HG03103 (cell line): ENCODE measurements at regions not wholly inside any gene's neighbourhood (a gene's known extent, or its start where the extent isn't known, plus 50 kb on each side); places are given as distances from the start of the nearest gene placed in this dataset.

ENCODE experiments used
- ATAC-seq: cut with Tn5 transposase; IDR thresholded peaks from one replicate; pipeline ENCODE4 v1.9.1; 2021; ENCODE audit warnings: low read depth; ENCODE audit not compliant: unreplicated experiment

DNA sequence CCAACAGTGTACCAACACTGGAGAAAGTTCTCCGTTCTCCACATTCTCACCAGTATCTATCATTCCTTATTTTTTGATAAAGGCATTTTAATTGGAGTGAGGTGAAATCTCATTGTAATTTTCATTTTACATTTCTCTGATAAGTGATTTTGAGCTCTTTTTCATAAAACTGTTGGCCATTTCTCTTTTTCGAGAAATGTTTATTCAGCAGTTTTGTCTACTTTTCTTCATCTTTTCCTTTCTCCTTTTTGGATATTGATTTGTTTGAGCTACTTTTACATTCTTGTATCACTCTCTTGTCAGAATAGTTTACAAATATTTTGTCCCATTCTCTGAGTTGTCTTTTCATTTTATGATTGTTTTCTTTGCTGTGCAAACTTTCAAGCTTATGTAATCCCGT is 555.2 kb downstream of the COL12A1 start:
- no peak for ATAC-seq

DNA sequence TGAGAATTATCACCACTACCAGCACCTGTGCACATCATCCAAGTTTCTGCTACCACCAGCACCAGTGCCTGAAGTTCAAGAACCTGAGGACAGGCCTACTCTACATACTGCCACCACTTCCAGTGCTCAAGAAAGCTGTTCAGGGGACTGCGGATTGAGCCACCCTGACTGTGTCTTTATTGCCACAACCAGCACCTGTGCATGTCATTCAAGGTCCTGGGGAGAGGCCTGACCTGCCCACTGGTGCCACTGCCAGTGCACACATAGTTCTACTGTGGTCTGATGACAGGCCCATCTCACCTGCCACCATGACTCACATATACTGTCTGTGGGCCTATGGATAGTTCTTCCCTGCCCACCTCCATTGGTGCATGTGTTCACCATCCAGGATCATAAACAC is 559.4 kb downstream of the COL12A1 start:
- ATAC-seq: no peak

DNA sequence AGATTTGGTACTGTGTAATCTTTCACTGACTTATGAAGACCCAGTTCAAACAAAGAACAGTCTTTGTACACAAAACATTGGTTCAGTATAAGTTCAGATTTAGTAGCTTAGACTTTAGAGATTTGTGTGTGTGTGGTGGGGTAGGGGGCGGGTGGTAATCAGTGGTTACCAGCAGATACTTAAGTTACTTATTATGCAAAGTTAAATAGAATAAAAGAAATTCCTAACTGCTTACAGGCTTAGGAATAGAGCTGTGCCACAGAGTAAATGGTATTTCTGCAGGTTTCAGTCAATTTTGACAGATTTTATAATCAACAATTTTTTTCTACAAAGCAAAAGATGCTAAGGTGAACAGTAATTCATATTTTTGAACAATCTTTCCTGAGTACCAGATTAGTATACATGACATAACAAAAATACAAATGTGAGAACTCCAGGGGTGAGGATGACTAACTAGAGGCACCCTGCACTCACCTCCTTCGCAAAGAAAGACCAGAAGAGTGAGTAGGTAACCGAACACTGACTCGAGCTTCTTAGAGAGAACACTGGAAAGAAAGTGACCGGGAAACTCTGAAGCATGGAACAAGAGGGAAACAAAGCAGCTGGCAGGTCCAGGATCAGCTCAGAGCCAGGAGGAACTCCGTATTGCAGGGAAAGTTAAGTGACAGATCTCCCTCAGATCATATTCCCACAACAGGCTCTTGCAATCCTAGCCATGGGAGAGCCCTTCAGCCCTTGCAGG is 560.6 kb downstream of the COL12A1 start:
- ATAC-seq: no peak

DNA sequence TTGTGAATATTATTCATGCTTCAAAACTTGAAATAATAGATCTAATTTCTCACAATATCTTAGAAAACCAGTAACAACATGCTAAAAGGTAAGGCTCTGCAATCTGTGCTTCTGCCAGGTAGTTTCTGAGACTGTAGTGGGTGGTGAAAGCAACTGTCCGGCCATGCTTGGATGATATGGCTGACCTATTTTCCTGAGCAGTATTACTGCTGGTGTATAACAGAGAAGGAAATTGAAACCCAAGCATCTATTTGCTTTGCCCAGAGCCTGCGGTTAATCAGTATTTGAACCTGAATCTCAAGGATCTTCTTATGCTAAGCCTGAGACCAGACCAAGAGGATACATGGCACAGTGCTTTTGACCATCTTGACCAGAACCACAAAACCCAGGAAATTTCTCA is 563.8 kb downstream of the COL12A1 start:
- no peak for ATAC-seq

DNA sequence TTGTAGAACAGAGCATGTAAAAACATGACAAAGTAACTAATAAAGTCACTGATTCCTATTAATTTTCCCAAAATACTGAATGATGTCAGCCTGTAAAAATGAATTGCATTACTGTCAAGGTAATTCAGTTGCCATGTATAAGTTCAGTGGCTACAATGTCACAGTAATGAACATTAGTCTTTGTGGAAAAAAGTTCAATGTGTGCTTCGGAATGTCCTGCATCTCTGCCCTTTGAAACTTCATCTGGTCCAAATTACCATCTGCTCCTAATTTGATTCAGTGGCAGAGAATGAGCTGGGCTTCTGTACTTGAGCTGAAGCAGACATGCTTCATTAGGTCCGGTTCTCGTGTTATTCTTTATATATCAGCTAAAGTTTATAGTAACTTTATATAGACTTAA is 567.4 kb downstream of the COL12A1 start:
- no peak for ATAC-seq

DNA sequence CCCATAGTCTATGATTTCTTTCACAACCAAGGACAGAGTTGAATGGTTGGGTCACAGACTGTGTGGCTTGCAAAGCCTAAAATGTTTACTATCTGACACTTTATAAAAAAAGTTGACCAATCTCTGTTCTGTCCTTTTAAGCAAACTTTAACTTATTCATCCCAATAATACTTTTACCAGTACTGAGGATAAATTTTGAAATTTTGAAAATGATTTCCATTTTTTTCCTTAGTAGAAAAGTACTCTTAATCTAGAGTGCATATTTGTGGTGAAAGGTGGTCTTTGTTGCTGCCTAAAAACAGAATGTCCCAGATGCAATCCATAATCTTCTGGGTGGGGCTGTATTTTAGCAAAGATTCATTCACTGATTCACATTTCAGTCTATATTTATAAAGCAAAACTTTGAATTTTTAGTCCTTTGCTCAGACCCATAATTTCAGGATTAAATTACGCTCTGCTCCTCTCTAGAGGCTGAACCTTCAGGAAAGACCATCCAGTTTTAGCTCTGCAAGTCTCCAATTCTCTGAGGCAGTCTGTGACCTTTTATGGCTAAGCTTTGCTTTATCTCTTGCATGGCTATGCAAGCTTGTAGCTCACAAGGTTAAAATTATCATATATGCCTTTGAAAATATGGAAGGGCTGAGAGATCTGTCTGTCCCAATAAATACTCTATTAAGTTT is 573.5 kb downstream of the COL12A1 start:
- ATAC-seq: no peak

DNA sequence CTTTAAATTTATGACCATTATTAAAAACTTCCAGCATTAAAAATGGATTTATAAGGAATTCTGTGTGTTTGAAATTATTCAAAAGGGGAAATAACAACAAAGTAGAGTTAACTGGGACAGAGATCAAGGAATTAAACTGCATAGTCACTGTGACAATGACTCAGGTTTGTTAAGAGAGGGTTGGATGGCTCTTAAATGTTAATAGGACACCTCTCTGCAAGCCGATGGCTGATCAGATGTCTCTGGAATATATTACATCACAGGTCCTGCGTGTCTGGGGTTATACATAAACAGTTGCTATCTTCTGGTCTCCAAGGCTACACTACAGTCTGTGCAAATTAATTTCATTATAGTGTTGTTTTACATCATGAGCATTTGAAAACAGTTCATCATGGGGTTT is 574.3 kb downstream of the COL12A1 start:
- no peak for ATAC-seq

DNA sequence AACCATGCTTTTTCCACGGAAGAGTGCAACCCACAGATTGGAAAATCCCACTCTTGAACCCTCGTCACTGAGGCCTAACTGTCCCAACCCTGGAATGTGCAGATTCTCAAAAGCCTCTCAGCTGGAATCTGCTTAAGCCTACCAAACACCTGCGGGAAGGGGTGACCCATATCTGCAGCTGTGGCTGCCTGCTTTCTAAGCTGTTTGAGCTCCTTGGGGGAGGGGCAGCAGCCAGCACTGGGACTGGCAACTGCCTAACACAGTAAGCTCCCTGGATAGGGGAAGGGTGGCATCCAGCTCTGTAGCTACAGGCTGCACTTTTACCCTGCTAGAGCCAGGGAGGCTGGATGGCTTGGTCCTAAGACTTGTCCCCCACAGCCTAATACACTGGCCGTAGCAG is 579.6 kb downstream of the COL12A1 start:
- no peak for ATAC-seq

DNA sequence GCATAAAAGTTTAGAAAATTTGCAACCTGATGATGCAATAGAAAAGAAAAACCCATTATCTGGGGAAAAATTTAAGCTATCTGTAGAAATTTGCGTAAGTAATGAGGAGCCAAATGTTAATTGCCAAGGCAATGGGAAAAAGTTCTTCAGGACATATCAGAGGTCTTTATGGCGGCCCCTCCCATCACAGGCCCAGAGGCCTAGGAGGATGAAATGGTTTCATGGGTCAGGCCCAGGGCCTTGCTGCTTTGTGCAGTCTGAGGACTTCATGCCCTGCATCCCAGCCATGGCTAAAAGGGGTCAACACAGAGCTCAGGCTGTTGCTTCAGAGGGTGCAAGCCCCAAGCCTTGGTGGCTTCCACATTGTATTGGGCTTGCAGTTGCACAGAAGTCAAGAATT is 582.8 kb downstream of the COL12A1 start:
- no peak for ATAC-seq

DNA sequence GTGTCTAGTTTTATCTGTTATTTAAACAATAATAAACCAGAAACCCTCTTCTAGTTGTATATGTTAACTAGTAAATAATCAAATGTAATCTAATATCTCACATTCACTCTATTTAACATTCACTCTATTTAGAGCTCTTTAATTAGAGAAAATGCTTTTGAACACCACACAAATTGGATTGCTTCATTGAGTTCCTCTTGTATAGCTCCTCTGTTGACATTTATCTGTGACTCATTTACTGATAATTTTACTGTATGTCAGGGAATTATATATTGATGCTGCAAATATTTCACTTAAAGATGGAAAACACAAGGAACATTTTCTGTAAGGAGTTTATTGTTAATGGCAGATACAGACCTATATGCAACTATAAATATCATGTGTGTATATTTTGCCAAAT is 594.6 kb downstream of the COL12A1 start:
- ATAC-seq: no peak

DNA sequence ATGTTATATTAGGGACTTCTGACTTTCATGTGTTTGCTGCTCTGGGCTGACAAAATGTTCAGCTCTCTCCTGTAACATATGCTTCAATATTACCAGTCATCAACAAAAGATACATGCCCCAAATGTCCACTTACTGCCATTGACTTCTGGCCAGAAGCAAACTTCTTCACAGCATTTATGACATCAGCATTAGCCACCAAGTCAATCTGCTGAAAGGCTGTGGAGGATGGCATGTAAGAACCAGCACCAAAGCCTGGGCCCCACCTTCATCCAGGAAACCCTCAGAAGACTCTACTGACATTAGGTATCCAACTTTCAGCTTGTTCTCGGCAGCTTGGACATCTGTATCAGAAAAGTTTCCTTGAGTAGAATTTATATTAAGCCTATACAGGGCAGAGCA is 595.5 kb downstream of the COL12A1 start:
- ATAC-seq: no peak

DNA sequence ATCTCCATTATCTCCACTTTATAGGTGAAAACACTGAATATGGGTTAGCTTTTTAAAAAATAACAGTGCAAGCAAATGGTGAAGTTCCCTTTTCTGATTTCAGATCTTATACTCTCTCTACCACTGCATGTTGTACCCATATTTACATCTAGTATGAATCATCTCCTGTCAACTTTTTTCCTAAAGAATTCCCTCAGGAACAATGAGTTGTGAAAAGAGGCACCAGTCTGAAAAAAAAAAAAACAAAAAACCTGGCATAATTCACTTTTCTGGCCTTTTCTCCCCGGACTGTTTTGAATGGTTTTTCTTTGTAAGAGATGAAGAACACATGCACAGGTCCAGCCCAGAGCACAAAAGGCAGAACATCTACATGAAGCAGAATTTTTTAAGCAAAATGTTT is 596.0 kb downstream of the COL12A1 start:
- ATAC-seq: no peak

DNA sequence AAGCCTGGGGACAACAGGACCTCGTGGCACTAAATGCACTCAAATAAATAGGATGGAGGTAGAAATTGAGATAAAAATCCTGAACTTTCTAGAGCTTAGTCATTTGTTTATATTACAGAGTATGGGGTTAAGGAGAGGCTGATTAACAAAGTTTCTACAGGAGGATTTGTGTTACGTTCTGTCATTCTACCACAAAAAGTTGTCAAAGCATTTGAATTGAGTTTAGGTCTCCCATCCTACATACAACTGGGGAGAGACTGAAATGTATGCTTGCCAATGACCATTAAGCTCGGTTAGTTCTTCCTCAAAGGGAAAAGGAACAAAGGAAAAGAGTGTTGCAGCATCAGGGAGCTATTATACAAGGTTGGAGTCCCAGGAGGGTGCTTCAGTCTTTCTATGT is 597.9 kb downstream of the COL12A1 start:
- ATAC-seq: no peak

DNA sequence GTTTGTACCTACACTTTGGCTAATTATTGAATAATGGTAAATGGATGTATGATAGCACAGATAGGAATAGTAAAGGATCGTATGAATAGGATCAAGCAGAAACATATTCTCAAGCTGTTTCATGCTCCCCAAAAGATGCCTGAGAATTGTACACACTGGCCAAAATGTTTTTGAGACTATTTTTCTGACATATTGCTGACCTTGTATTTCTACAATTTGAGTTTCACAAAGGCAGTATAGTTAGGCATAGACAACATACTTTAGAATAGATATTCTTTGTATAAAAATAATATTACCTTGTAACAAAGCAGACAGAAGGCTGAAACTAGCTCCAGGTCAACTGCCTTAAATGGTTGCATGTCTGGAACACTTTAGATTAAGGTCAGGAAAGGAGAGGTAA is 598.4 kb downstream of the COL12A1 start:
- ATAC-seq: no peak

DNA sequence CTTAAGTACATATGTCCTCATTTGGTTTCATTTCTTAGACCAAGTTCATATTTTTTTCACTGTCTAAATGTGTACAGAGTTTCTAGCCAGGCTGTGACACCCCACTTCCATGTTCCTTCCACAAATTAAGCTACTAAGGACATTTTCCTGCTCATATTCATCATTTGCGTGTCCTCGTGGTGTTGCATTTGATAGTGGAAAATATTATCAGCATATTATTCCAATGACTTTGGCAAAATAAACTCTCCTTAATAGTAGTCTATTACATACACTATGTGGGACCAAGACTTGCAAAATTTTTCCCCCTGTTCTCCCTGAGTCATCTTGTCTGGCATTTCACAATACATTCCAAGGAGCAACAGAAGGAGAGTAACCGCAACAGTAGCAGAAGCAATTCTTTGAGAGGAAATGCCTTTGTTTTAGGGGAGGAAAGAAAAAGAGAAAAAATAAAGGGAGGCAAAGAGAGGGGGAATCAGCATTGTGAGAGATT is 599.2 kb downstream of the COL12A1 start:
- no peak for ATAC-seq

DNA sequence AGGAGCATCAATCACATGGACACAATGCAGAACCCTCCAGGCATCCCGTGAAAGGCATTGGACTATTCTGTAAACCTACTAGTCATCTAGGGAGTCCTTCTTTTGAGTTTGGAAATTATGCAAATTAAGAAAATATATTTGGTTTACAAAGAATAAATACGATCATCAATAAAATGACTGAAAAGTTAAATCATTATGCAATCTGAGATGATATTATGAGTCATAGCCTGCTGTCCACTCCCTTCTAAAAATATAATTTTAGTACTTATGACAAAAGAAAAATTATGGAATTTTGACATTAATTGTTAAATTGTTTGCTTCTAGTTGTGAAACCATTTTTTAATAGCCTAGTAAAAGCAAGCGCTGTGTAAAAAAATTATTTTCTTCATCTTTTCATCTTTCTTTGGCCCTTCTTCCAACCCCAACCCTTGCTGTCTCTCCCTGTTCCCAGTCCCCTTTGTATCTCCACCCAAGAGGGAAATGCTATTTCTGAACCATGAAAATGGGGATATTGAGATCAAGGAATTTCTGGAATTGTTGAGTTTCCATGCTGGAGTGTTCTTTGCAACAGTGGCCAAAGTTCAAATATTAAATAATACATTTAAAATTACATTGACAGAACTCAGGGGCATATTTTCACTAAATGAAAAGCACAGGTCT is 599.8 kb downstream of the COL12A1 start:
- ATAC-seq: no peak

DNA sequence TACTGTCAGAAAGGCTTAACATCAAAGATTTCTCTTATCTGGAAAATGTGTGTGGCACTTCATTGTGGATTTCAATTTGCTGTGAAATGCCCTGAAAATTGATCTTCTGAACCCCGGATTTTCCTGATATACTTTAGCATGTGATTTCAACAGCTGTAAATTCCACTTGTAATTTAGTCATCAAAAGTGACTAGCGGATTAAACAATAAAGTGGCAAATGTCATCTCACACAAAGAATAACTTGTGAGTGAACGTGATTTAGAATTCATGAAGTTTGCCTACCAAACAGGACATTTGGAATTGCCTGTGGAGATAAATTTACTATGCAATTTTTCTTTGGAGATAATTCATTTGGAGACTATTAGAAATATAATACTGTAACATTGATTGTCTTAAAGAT is 601.6 kb downstream of the COL12A1 start:
- no peak for ATAC-seq

DNA sequence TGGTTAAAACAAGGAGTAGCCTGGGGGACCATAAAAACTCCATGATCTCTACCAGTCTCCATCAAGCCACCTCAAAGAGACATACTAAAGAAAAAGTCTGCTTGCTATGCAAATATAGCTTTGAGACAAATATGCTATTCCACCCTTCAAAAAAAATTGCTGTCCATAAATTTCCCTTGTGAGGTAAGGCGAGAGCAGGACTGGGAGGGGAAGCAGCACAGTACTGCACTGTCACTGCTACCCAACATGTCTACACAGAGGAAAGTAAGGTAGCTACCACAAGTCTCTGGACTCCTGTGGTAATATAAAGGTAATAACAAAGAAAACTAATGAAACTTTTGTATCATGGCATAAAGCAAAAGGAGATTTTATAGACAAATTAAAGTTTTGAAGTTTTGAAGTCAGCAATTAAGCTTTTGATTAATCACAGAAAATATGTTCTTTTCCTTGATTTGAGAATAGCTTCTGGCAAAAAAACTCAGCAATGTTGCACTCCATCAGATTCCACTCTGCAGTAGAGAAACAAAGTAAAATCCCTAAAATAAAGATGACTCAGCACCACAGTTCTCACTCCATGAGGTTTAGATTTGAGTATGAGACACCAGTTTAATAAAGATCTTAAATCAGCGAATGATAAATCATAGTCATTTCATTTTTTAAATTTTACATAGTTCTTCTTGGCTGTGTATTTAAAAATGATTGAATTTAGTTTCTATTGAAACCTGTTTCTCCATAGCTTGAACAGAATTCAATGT is 602.4 kb downstream of the COL12A1 start:
- ATAC-seq: no peak

DNA sequence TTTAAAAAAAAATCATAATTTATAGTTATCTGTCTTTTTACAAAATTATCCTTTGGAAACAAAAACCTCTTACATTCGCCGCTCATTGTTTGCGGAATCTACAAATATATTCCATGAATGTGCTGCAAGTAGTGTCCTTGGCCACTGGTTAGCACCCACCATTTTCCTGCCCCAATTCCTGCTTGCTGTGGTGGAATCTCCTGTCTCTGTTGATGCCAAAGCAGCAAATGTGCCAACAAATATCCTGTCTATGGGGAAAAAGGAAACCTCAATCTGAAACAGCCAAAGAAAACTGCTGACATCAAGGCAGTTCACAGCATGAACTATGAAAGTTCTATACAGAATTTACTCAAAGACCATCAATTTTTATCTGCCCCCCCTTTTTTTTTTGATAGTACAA is 603.6 kb downstream of the COL12A1 start:
- ATAC-seq: no peak

DNA sequence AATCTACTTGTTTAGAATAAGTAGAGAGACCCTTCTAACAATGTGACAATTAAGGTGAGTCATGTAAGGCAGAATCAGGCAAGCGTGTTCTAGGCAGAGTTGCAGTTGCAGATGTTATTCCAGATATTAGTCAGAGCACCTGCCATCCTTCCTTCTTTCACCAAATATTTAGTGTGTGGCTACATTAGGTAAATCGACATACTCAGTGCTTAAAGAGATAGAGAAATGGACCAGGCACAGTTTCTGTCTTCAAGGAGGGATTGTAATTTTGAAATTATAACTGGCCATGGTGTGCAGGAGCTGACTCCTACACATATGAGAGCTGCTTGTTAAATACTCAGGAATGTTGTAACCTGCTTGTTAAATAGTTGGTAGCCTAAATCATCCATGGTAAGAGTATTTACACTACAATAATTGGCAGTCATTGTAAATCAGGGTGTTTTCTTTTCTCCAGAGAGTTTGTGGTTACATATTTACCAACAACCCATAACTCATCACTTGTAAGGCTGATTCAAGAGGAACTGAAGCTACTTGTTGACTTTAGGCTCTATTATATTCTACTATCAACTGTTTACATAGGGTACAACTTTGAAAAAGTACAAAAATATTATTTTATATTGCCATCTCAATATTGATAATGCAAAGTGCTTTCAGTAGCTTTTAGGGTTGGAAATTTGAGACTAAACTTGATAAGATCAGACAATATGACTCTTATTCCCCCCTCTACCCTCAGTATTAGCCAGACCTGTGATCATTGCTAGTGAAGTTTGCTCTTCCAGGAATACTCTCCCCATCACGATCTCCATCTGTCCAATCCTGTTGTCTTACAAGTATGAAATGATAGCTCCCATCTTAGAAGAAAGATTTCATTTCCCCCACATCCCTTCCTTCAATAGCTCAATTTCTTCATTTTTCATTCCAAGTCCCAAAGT is 607.1 kb downstream of the COL12A1 start:
- peak; percentile 92 for ATAC-seq
